ENCODE measurements at regions not wholly inside any gene's neighbourhood (a gene's known extent, or its start where the extent isn't known, plus 50 kb on each side); places are given as distances from the start of the nearest gene placed in this dataset.

DNA sequence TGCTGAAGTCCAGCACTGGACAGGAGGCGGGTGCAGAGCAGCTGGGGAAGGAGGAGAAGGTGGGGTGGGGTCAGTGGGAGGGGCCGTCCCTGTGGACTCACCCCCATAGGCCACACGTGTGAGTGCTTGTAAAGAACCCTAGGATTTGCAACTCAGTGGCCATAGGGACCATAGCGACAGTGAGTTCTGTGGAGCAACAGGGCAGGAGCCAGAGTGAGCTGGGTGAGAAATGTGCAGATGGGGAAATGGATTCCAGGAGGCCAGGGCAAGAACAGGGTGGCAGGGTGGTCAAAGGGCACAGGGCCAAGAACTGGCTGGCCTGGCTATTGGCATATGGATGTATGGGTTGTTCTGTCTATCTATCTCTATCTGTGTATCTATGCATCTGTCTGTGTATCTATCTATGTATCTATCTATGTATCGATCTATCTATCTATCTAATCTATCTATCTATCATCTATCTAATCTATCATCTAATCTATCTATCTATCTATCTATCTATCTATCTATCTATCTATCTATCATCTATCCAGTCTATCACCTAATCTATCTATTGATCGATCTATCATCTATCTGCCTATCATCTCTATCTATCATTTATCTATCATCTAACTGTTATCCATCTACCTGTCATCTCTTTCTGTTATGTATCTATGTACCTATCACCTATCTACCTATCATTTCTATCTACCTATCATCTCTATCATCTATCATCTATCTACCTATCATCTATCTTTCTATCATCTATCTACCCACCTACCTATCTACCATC lies 889.0 kb downstream of the TBC1D22A start:
- Histone ChIP-seq H3K27me3 (replicated peaks; ENCODE audit: insufficient read depth) (no peaks in the 10 kb centered on the region), H3K4me3 (no peak overlapping the region), H3K4me1 (ENCODE audit: control insufficient read depth in 1 of 2, low read depth in 2 of 2) (no peaks in the 10 kb centered on the region), H3K36me3 (no peaks in the 10 kb centered on the region), H3K9me3 (no peaks in the 10 kb centered on the region), H3K27ac (no peak overlapping the region)
- TF ChIP-seq, protein P1, sequence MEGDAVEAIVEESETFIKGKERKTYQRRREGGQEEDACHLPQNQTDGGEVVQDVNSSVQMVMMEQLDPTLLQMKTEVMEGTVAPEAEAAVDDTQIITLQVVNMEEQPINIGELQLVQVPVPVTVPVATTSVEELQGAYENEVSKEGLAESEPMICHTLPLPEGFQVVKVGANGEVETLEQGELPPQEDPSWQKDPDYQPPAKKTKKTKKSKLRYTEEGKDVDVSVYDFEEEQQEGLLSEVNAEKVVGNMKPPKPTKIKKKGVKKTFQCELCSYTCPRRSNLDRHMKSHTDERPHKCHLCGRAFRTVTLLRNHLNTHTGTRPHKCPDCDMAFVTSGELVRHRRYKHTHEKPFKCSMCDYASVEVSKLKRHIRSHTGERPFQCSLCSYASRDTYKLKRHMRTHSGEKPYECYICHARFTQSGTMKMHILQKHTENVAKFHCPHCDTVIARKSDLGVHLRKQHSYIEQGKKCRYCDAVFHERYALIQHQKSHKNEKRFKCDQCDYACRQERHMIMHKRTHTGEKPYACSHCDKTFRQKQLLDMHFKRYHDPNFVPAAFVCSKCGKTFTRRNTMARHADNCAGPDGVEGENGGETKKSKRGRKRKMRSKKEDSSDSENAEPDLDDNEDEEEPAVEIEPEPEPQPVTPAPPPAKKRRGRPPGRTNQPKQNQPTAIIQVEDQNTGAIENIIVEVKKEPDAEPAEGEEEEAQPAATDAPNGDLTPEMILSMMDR (IDR thresholded peaks at IDR 0.05), result no peak
- DNase-seq (ENCODE audit: low spot score) (no peak), ATAC-seq (ENCODE audit: insufficient number of reproducible peaks, low FRiP score, low read depth) (no peak)

DNA sequence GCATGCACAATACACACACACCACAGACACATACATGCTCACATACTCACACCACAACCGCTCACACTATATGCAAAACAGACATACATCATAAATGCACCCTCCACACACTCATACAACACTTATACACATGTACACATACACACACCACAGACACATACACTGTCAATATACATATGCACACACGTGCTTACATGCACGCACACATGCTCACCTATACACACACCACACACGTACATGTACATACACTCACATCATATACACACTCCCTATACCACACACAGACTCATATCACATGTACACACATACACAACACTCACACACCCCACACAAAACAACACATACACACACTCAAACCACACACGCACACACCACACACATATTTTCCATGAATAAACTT lies 885.3 kb downstream of the TBC1D22A start:
- ATAC-seq (ENCODE audit: insufficient number of reproducible peaks, low FRiP score, low read depth) (no peak), DNase-seq (ENCODE audit: low spot score) (no peak)
- H3K27me3 ChIP-seq (replicated peaks; ENCODE audit: insufficient read depth), result no peaks in the 10 kb centered on the region
- TF ChIP-seq, protein P1 (IDR thresholded peaks at IDR 0.05), result no peak
- no peaks in the 10 kb centered on the region for H3K4me1 ChIP-seq (ENCODE audit: control insufficient read depth in 1 of 2, low read depth in 2 of 2)
- no peaks in the 10 kb centered on the region for H3K36me3 ChIP-seq
- H3K27ac ChIP-seq, result no peak overlapping the region
- no peak overlapping the region for H3K4me3 ChIP-seq
- H3K9me3 ChIP-seq, result no peaks in the 10 kb centered on the region

GRCh38 chr22:47647181-47647580 lies 884.7 kb downstream of the TBC1D22A start:
- Histone ChIP-seq H3K4me1 (ENCODE audit: control insufficient read depth in 1 of 2, low read depth in 2 of 2) (no peaks in the 10 kb centered on the region), H3K27ac (no peak overlapping the region), H3K27me3 (replicated peaks; ENCODE audit: insufficient read depth) (no peaks in the 10 kb centered on the region), H3K9me3 (no peaks in the 10 kb centered on the region), H3K36me3 (no peaks in the 10 kb centered on the region), H3K4me3 (no peak overlapping the region)
- ATAC-seq (ENCODE audit: insufficient number of reproducible peaks, low FRiP score, low read depth) (no peak), DNase-seq (ENCODE audit: low spot score) (no peak)
- TF ChIP-seq, protein P1 (IDR thresholded peaks at IDR 0.05), result no peak

DNA sequence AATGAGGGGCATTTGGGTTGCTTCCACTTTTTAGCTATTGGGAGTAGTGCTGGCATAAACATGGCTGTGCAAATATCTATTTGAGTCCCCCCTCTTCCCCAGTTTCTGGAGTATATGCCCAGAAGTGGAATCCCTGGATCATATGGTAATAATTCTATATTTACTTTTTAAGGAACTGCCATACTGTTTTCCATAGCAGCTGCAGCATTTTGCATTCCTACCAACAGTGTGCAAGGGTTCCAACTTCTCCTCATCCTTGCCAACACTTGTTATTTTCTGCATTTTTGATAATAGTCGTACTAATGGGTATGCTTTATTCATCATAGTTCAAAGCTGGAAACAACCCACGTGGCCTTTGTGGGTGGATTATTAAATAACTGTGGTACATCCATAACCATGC lies 883.5 kb downstream of the TBC1D22A start:
- Histone ChIP-seq H3K4me1 (ENCODE audit: control insufficient read depth in 1 of 2, low read depth in 2 of 2) (no peaks in the 10 kb centered on the region), H3K27me3 (replicated peaks; ENCODE audit: insufficient read depth) (no peaks in the 10 kb centered on the region), H3K9me3 (no peaks in the 10 kb centered on the region), H3K27ac (no peak overlapping the region), H3K36me3 (no peaks in the 10 kb centered on the region), H3K4me3 (no peak overlapping the region)
- no peak for ATAC-seq (ENCODE audit: insufficient number of reproducible peaks, low FRiP score, low read depth)
- DNase-seq (ENCODE audit: low spot score), result no peak
- TF ChIP-seq, protein P1 (IDR thresholded peaks at IDR 0.05), result no peak

- no peaks in the 10 kb centered on the region for H3K4me1 ChIP-seq (ENCODE audit: control insufficient read depth in 1 of 2, low read depth in 2 of 2)
- ATAC-seq (ENCODE audit: insufficient number of reproducible peaks, low FRiP score, low read depth), result no peak
- H3K27me3 ChIP-seq (replicated peaks; ENCODE audit: insufficient read depth), result no peaks in the 10 kb centered on the region
- TF ChIP-seq, protein P1 (IDR thresholded peaks at IDR 0.05), result no peak
- H3K4me3 ChIP-seq, result no peak overlapping the region
- DNase-seq (ENCODE audit: low spot score), result no peak
- H3K27ac ChIP-seq, result no peak overlapping the region
- no peaks in the 10 kb centered on the region for H3K36me3 ChIP-seq
- no peaks in the 10 kb centered on the region for H3K9me3 ChIP-seq
Measured at GRCh38 chr22:47645450-47645914, 883.0 kb downstream of the TBC1D22A start.
